Epithelial cell of proximal tubule (primary cell): ENCODE measurements at regions not wholly inside any gene's neighbourhood (a gene's known extent, or its start where the extent isn't known, plus 50 kb on each side); places are given as distances from the start of the nearest gene placed in this dataset.

ENCODE experiments used
- DNase-seq: peaks from one replicate; pipeline ENCODE4 v3.0.0-alpha.2; 2011; ENCODE audit warnings: low read depth
- H3K4me3 ChIP-seq: 2 replicates; pipeline ENCODE4 v1.5.1; 2011; ENCODE audit warnings: low read depth, mild to moderate bottlenecking, low read length
- CTCF ChIP-seq: conservative IDR thresholded peaks from 2 replicates; pipeline ENCODE4 v1.5.1; 2012; ENCODE audit warnings: low read depth, mild to moderate bottlenecking, low read length

- H3K4me3 ChIP-seq, result no peak overlapping the region
- TF ChIP-seq CTCF, result no peak
- no peak for DNase-seq
Observed at GRCh38 chr13:69202996-69203395, 904.6 kb upstream of the ATXN8OS start.

GRCh38 chr13:69199664-69200063 is 908.0 kb upstream of the ATXN8OS start:
- H3K4me3 ChIP-seq, result no peak overlapping the region
- DNase-seq, result no peak
- TF ChIP-seq CTCF, result no peak

- no peak for DNase-seq
- no peak for TF ChIP-seq CTCF
- no peak overlapping the region for H3K4me3 ChIP-seq
Observed at GRCh38 chr13:69198706-69199105, 908.9 kb upstream of the ATXN8OS start.

GRCh38 chr13:69194130-69194529 is 913.5 kb upstream of the ATXN8OS start:
- no peak for TF ChIP-seq CTCF
- no peak for DNase-seq
- H3K4me3 ChIP-seq, result no peak overlapping the region

GRCh38 chr13:69180034-69180433 is 927.6 kb upstream of the ATXN8OS start:
- no peak for DNase-seq
- no peak for TF ChIP-seq CTCF
- no peak overlapping the region for H3K4me3 ChIP-seq

GRCh38 chr13:69178000-69178399 is 929.6 kb upstream of the ATXN8OS start:
- no peak for DNase-seq
- H3K4me3 ChIP-seq, result no peak overlapping the region
- TF ChIP-seq CTCF, result no peak

GRCh38 chr13:69168436-69168835 is 939.2 kb upstream of the ATXN8OS start:
- H3K4me3 ChIP-seq, result no peak overlapping the region
- no peak for DNase-seq
- TF ChIP-seq CTCF, result no peak
